ENCODE measurements at regions not wholly inside any gene's neighbourhood (a gene's known extent, or its start where the extent isn't known, plus 50 kb on each side); places are given as distances from the start of the nearest gene placed in this dataset.

GRCh38 chr15:46408312-46408711, 773.5 kb downstream of the SQOR start:
- no peak for DNase-seq (ENCODE audit: low read depth, low spot score)
- no peak overlapping the region for H3K4me3 ChIP-seq (ENCODE audit: low read depth, low read length)
- no peak for TF ChIP-seq CTCF (IDR thresholded peaks at IDR 0.05; ENCODE audit: low read depth, low read length)
- in situ Hi-C loops (cut with HindIII; ENCODE audit: low sequenced_read_pairs), result no loop called here

GRCh38 chr15:46409841-46410301, 775.0 kb downstream of the SQOR start:
- no peak overlapping the region for H3K4me3 ChIP-seq (ENCODE audit: low read depth, low read length)
- TF ChIP-seq CTCF (IDR thresholded peaks at IDR 0.05; ENCODE audit: low read depth, low read length), result no peak
- DNase-seq (ENCODE audit: low read depth, low spot score), result no peak
- in situ Hi-C loops (cut with HindIII; ENCODE audit: low sequenced_read_pairs), result no loop called here

GRCh38 chr15:46410705-46411104, 775.9 kb downstream of the SQOR start:
- in situ Hi-C loops (cut with HindIII; ENCODE audit: low sequenced_read_pairs), result no loop called here
- H3K4me3 ChIP-seq (ENCODE audit: low read depth, low read length), result no peak overlapping the region
- DNase-seq (ENCODE audit: low read depth, low spot score), result no peak
- no peak for TF ChIP-seq CTCF (IDR thresholded peaks at IDR 0.05; ENCODE audit: low read depth, low read length)

GRCh38 chr15:46411900-46412299, 777.1 kb downstream of the SQOR start:
- no peak for DNase-seq (ENCODE audit: low read depth, low spot score)
- in situ Hi-C loops (cut with HindIII; ENCODE audit: low sequenced_read_pairs), result no loop called here
- TF ChIP-seq CTCF (IDR thresholded peaks at IDR 0.05; ENCODE audit: low read depth, low read length), result no peak
- H3K4me3 ChIP-seq (ENCODE audit: low read depth, low read length), result no peak overlapping the region

GRCh38 chr15:46413799-46414198, 779.0 kb downstream of the SQOR start:
- H3K4me3 ChIP-seq (ENCODE audit: low read depth, low read length), result no peak overlapping the region
- DNase-seq (ENCODE audit: low read depth, low spot score), result no peak
- in situ Hi-C loops (cut with HindIII; ENCODE audit: low sequenced_read_pairs), result no loop called here
- TF ChIP-seq CTCF (IDR thresholded peaks at IDR 0.05; ENCODE audit: low read depth, low read length), result no peak

- H3K4me3 ChIP-seq (ENCODE audit: low read depth, low read length), result no peak overlapping the region
- DNase-seq (ENCODE audit: low read depth, low spot score), result no peak
- in situ Hi-C loops (cut with HindIII; ENCODE audit: low sequenced_read_pairs), result no loop called here
These were observed 781.7 kb downstream of the SQOR start for GRCh38 chr15:46416544-46416943.

More at GRCh38 chr15:46416544-46416943, 781.7 kb downstream of the SQOR start:
- no peak for TF ChIP-seq CTCF (IDR thresholded peaks at IDR 0.05; ENCODE audit: low read depth, low read length)
